NCI-H2107 (cell line): ENCODE measurements at regions not wholly inside any gene's neighbourhood (a gene's known extent, or its start where the extent isn't known, plus 50 kb on each side); places are given as distances from the start of the nearest gene placed in this dataset.
A peak's percentile ranks its signal among the peaks of the same experiment; 100 is the strongest.
"Not testable (repeated sequence)": the region's sequence is repeated elsewhere in the genome, so short reads cannot be mapped to it uniquely, and the experiment has no call there.

ENCODE experiments used
- DNase-seq: peaks from one replicate; lab custom pipeline; 2025; lab: John Stamatoyannopoulos, UW

GRCh38 chr1:218494449-218494852 lies 149.3 kb downstream of the TGFB2 start:
- peak; percentile 72 for DNase-seq

GRCh38 chr1:218495931-218496330 lies 150.8 kb downstream of the TGFB2 start:
- DNase-seq: no peak

GRCh38 chr1:218496561-218496960 lies 151.4 kb downstream of the TGFB2 start:
- DNase-seq: no peak

- no peak for DNase-seq
Measured at GRCh38 chr1:218498056-218498938, 153.2 kb downstream of the TGFB2 start.

- DNase-seq: no peak
Measured at GRCh38 chr1:218499011-218499691, 154.0 kb downstream of the TGFB2 start.

GRCh38 chr1:218499911-218500310 lies 154.8 kb downstream of the TGFB2 start:
- DNase-seq: no peak

- no peak for DNase-seq
Measured at GRCh38 chr1:218501161-218501560, 156.0 kb downstream of the TGFB2 start.

GRCh38 chr1:218502383-218502782 lies 157.2 kb downstream of the TGFB2 start:
- DNase-seq: no peak

- DNase-seq: no peak
Measured at GRCh38 chr1:218503102-218503501, 158.0 kb downstream of the TGFB2 start.

GRCh38 chr1:218507355-218508002 lies 162.3 kb downstream of the TGFB2 start:
- DNase-seq: no peak

- DNase-seq: no peak
Measured at GRCh38 chr1:218510153-218510772, 165.1 kb downstream of the TGFB2 start.

- no peak for DNase-seq
Measured at GRCh38 chr1:218513328-218513727, 168.2 kb downstream of the TGFB2 start.

GRCh38 chr1:218514689-218515088 lies 169.6 kb downstream of the TGFB2 start:
- no peak for DNase-seq

- no peak for DNase-seq
Measured at GRCh38 chr1:218516526-218516925, 171.4 kb downstream of the TGFB2 start.

GRCh38 chr1:218517459-218517858 lies 172.3 kb downstream of the TGFB2 start:
- DNase-seq: no peak

- no peak for DNase-seq
Measured at GRCh38 chr1:218518216-218518740, 173.1 kb downstream of the TGFB2 start.

- DNase-seq: not testable (repeated sequence)
Measured at GRCh38 chr1:218520646-218521045, 175.5 kb downstream of the TGFB2 start.

- peak; percentile 33 for DNase-seq
Measured at GRCh38 chr1:218521414-218522169, 176.5 kb downstream of the TGFB2 start.

- no peak for DNase-seq
Measured at GRCh38 chr1:218524526-218524925, 179.4 kb downstream of the TGFB2 start.

- no peak for DNase-seq
Measured at GRCh38 chr1:218525031-218525430, 179.9 kb downstream of the TGFB2 start.

- no peak for DNase-seq
Measured at GRCh38 chr1:218525451-218526197, 180.5 kb downstream of the TGFB2 start.
